Umbilical cord (tissue), 1 donor: ENCODE measurements at regions not wholly inside any gene's neighbourhood (a gene's known extent, or its start where the extent isn't known, plus 50 kb on each side); places are given as distances from the start of the nearest gene placed in this dataset.

ENCODE experiments used
- DNase-seq: peaks from one replicate; pipeline ENCODE4 v3.0.0-alpha.2; 2015; ENCODE audit warnings: low spot score

DNA sequence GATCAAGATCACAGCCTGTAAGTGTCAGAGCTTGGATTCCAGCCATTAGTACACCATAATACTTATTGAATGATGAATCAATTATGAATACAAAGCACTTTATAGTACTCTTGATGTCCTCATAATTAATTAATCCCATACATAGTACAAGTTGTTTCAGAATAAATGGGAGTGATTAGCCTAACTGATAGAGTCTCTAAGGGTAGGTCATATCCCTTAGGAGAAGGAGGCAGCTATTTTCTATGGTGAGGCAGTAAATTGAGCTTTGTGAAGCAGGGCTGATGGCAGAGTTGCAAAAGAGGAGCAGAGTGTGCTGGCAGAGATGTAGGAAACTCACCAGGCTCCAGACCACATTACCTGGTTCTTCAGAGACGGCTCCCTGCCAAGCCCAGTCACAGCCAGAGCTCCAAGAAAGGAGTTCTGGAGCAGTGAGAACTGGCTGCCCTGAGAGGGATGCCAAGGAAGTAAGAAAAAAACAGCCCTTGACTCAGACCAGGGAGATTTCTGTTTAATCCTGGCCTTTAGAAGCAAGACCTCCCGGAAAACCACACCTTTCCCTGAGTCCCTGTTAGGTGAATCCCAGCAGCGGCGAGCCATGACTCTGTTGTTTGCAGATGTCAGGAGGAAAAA, 112.9 kb downstream of the SH3TC2 start:
- DNase-seq: no peak

DNA sequence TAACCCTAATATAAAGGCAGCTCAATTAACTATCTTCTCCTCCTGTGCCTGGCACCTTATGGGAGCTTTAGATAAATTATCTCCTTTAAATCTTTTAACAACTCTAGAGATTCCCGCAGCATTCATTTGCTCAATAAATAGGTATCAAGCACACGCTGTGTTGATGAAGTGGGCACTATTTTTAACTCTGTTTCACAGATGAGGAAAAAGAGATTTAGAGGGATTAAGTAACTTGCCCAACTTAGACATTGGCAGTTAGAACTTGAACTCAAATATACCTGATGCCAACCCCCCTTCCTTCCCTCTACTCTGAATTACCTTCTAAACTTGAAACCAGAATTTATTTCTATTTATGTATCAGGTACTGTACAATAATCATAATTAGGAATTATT, 112.4 kb downstream of the SH3TC2 start:
- DNase-seq: no peak

DNA sequence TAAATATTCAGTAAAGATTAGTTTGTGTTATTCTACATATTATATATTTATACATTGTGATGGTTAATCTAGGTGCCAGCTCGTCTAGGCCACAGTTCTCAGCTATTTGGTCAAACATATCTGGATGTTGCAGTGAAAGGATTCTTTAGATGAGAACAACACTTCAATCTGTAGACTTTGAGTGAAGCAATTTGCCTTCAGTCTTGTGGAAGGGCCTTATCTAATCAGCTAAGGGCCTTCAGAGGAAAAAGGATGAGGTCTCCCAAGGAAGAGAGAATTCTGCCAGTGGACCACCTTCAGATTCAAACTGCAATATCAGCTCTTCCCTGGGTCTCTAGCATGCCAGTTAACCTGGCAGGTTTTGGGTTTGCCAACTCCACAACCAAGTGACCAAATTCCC, 112.0 kb downstream of the SH3TC2 start:
- DNase-seq: no peak

DNA sequence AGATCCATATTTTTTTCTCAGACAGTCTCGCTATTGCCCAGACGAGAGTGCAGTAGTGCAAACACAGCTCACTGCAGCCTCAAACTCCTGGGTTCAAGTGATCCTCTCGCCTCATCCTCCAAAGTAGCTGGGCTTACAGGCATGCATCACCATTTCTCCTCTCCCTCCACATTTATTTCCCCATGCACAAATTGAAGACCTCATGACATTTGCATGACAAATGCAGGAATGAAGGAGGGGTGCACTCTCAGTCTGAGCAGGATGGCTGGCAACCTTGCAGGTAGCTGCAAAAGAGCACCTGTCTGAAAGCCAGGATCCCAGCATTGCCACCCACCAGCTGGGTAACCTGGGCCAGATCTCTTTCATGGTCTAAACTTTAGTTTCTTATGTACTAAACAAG, 111.2 kb downstream of the SH3TC2 start:
- DNase-seq: no peak

DNA sequence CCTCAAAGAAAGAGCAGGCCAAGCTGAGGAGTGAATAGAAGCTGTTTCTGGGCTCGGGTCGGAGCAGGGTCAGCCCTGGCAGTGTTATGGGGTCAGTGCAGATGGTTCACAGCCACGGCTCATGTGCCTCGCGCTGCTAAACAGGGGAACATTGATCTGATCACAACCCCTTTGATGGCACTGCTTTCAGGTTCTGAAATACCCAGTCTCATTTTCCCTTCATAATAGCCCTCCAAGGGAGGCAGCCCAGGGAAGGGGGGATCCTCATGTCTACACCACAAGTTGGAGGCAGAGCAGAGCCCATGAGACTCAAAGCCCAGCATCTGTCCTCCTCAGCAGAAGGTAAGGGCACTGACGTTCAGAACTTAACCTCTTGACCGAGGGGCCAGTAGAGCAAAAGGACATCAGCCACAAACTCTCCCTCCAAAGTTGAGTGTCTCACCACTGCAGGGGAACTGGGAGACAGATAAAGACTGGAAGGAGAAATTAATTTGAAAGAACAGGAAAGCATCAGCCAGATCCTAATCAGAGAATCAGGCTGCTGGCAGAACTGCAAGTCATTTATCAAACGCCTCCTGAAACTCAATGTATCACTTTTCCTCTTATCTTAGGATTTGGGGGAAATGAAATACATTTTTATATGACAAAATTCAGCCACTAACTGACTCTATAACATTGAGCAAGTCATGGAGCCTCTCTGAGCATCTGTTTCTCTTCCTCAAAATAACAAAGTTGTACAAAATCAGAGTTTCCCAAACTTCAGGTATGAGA, 110.6 kb downstream of the SH3TC2 start:
- DNase-seq: no peak

DNA sequence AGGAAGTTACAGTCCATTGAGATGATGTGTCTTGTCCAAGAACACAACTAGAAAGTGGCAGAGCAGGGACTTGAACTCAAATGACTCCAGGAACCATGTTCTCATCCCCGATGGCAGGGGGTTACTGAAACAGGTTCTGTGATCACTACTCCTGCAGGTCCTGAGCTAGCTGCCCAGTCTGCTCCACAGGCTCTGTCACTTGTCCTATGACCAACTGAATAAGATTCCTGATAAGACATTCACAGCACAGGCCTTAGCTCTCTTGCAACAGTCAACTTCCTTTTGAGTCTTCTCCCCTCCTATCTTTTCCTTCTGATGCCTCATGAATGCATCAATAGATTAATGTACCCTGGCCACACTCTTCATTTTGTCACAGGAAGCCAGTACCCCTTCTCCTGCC, 109.2 kb downstream of the SH3TC2 start:
- no peak for DNase-seq
